Thyroid gland (tissue), 4 donors: ENCODE measurements at regions not wholly inside any gene's neighbourhood (a gene's known extent, or its start where the extent isn't known, plus 50 kb on each side); places are given as distances from the start of the nearest gene placed in this dataset.

Experiments used
- CTCF ChIP-seq, 6 experiments: fragments of 200-600 bp in 3 of 6; fragments of 450-650 bp in 3 of 6; sonication (generic) in 3 of 6; IDR thresholded peaks; one replicate each; pipeline ENCODE4 v1.5.1; 2016 to 2019; ENCODE audit warnings: antibody characterized with exemption in 6 of 6, mild to moderate bottlenecking in 2 of 6, inconsistent platforms in 1 of 6, moderate library complexity in 1 of 6
- POLR2A ChIP-seq, 2 donors: fragments of 450-650 bp; IDR thresholded peaks; one replicate each; pipeline ENCODE4 v1.6.1; 2017; ENCODE audit warnings: antibody characterized with exemption in 2 of 2, mild to moderate bottlenecking in 2 of 2, moderate library complexity in 1 of 2

- TF ChIP-seq CTCF (IDR thresholded peaks at IDR 0.05) (no peak), POLR2A (IDR thresholded peaks at IDR 0.05) (no peak)
Measured at GRCh38 chr5:58076483-58077257, 383.2 kb downstream of the PLK2 start.
